Choroid plexus epithelial cell (primary cell): ENCODE measurements at regions not wholly inside any gene's neighbourhood (a gene's known extent, or its start where the extent isn't known, plus 50 kb on each side); places are given as distances from the start of the nearest gene placed in this dataset.

Experiments used
- DNase-seq: peaks from one replicate; pipeline ENCODE4 v3.0.0-alpha.2; 2010; ENCODE audit warnings: low read depth
- H3K4me3 ChIP-seq: 2 replicates; pipeline ENCODE4 v1.5.1; 2011; ENCODE audit warnings: low read depth, mild to moderate bottlenecking, control low read depth, low read length, moderate library complexity
- CTCF ChIP-seq: conservative IDR thresholded peaks from 2 replicates; pipeline ENCODE4 v1.5.1; 2011; ENCODE audit warnings: low read depth, mild to moderate bottlenecking, control low read depth, inconsistent platforms, low read length, moderate library complexity

- no peak for DNase-seq
- no peak overlapping the region for H3K4me3 ChIP-seq
- no peak for TF ChIP-seq CTCF
Measured at GRCh38 chr7:79683185-79683890, 229.9 kb upstream of the MAGI2 start.

- TF ChIP-seq CTCF, result no peak
- no peak overlapping the region for H3K4me3 ChIP-seq
- DNase-seq, result no peak
Measured at GRCh38 chr7:79681454-79681853, 228.0 kb upstream of the MAGI2 start.

- no peak overlapping the region for H3K4me3 ChIP-seq
- TF ChIP-seq CTCF, result no peak
- no peak for DNase-seq
Measured at GRCh38 chr7:79673969-79674368, 220.5 kb upstream of the MAGI2 start.

- no peak for TF ChIP-seq CTCF
Measured at GRCh38 chr7:79673421-79673820, 220.0 kb upstream of the MAGI2 start.

GRCh38 chr7:79668292-79668691, 214.8 kb upstream of the MAGI2 start:
- DNase-seq, result peak; percentile 48
- no peak for TF ChIP-seq CTCF
- H3K4me3 ChIP-seq, result no peak overlapping the region

More at GRCh38 chr7:79673421-79673820, 220.0 kb upstream of the MAGI2 start:
- no peak for DNase-seq
- no peak overlapping the region for H3K4me3 ChIP-seq

GRCh38 chr7:79666472-79666871, 213.0 kb upstream of the MAGI2 start:
- no peak overlapping the region for H3K4me3 ChIP-seq
- no peak for TF ChIP-seq CTCF
- no peak for DNase-seq
